ENCODE measurements at regions not wholly inside any gene's neighbourhood (a gene's known extent, or its start where the extent isn't known, plus 50 kb on each side); places are given as distances from the start of the nearest gene placed in this dataset.

DNA sequence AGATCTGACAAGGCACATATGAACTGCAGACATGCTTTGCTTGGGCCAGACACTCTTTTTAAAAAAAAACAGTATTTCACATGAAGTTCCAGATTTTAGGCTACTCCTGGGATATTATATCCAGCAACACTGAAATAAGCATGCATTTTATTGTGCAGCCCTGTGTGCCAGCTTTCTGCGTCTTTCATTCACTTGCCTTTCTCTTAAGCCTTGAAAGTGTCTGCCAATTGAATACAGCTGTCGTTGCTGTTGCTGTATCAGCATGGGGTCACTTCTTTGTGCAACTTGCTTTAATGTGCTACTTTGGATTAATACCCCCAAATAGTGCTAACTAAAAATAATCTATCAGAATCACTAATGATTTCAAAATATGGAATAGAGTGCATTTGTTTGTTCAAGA, 657.8 kb downstream of the SLITRK6 start:
- Histone ChIP-seq H3K4me1 (no peaks in the 10 kb centered on the region), H3K4me3 (ENCODE audit: low read depth, low read length) (no peak overlapping the region), H3K9me3 (no peaks in the 10 kb centered on the region), H3K27me3 (replicated peaks; ENCODE audit: control insufficient read depth, insufficient read depth, low read length) (no peaks in the 10 kb centered on the region), H3K36me3 (ENCODE audit: control insufficient read depth, insufficient read depth, low read length) (no peaks in the 10 kb centered on the region)
- intact Hi-C loops (cut with micrococcal nuclease; ENCODE audit: unreplicated experiment): no loop called here
- Mint-ChIP-seq H3K36me3 (ENCODE audit: insufficient read depth, unreplicated experiment) (no peaks in the 10 kb centered on the region), H3K9me3 (ENCODE audit: unreplicated experiment) (no peaks in the 10 kb centered on the region), H3K4me1 (ENCODE audit: low read depth, unreplicated experiment) (peaks cover 14% of the 10 kb centered on the region), H3K27ac (ENCODE audit: unreplicated experiment) (no peak overlapping the region), H3K4me3 (ENCODE audit: unreplicated experiment) (no peak overlapping the region), H3K27me3 (ENCODE audit: insufficient read depth, unreplicated experiment) (no peaks in the 10 kb centered on the region)
- TF ChIP-seq, protein P1, sequence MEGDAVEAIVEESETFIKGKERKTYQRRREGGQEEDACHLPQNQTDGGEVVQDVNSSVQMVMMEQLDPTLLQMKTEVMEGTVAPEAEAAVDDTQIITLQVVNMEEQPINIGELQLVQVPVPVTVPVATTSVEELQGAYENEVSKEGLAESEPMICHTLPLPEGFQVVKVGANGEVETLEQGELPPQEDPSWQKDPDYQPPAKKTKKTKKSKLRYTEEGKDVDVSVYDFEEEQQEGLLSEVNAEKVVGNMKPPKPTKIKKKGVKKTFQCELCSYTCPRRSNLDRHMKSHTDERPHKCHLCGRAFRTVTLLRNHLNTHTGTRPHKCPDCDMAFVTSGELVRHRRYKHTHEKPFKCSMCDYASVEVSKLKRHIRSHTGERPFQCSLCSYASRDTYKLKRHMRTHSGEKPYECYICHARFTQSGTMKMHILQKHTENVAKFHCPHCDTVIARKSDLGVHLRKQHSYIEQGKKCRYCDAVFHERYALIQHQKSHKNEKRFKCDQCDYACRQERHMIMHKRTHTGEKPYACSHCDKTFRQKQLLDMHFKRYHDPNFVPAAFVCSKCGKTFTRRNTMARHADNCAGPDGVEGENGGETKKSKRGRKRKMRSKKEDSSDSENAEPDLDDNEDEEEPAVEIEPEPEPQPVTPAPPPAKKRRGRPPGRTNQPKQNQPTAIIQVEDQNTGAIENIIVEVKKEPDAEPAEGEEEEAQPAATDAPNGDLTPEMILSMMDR (IDR thresholded peaks at IDR 0.05; ENCODE audit: insufficient read depth in 1 of 2, low read depth in 1 of 2, low read length in 1 of 2, severe bottlenecking in 1 of 2, unreplicated experiment in 1 of 2): no peak
- CTCF ChIA-PET: no interaction called here
- DNase-seq: no peak
- POLR2A ChIA-PET: no interaction called here
- BruUV-seq (replicated peaks): no TSS peak

DNA sequence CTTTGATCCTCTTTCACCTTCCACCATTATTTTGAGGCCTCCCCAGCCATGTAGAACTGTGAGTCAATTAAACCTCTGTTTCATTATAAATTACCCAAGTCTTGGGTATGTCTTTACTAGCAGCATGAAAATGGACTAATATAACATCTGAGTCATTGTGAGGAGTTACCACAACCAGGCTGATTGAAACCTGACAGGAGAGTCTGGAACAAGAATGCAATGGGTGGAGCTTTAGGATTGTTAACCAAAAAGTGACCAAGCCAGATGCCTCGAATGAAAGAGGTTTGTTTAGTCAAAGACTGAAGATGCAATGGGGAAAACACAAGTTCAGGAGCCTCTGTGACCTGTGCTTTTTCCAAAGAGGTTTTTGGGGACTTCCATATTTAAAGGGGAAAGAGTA, 659.0 kb downstream of the SLITRK6 start:
- BruUV-seq (replicated peaks): no TSS peak
- no peaks in the 10 kb centered on the region for H3K36me3 Mint-ChIP-seq (ENCODE audit: insufficient read depth, unreplicated experiment)
- no peak overlapping the region for H3K4me3 Mint-ChIP-seq (ENCODE audit: unreplicated experiment)
- no peak overlapping the region for H3K4me3 ChIP-seq (ENCODE audit: low read depth, low read length)
- H3K4me1 ChIP-seq: no peaks in the 10 kb centered on the region
- intact Hi-C loops (cut with micrococcal nuclease; ENCODE audit: unreplicated experiment): no loop called here
- no peaks in the 10 kb centered on the region for H3K27me3 ChIP-seq (replicated peaks; ENCODE audit: control insufficient read depth, insufficient read depth, low read length)
- H3K4me1 Mint-ChIP-seq (ENCODE audit: low read depth, unreplicated experiment): peaks cover 14% of the 10 kb centered on the region
- ChIA-PET CTCF (interaction anchor here (0.6 kb wide), 1 partner anchor 125 kb away, joined by 3 read pairs; no protein-coding TSS in a partner anchor), POLR2A (no interaction called here)
- TF ChIP-seq, protein P1 (IDR thresholded peaks at IDR 0.05; ENCODE audit: insufficient read depth in 1 of 2, low read depth in 1 of 2, low read length in 1 of 2, severe bottlenecking in 1 of 2, unreplicated experiment in 1 of 2): no peak
- 0 out of 2 replicates have a peak, but pooled peaks cover 3% of the 10 kb centered on the region for H3K9me3 ChIP-seq
- H3K27ac Mint-ChIP-seq (ENCODE audit: unreplicated experiment): no peak overlapping the region
- no peaks in the 10 kb centered on the region for H3K36me3 ChIP-seq (ENCODE audit: control insufficient read depth, insufficient read depth, low read length)
- no peaks in the 10 kb centered on the region for H3K9me3 Mint-ChIP-seq (ENCODE audit: unreplicated experiment)
- DNase-seq: no peak
- no peaks in the 10 kb centered on the region for H3K27me3 Mint-ChIP-seq (ENCODE audit: insufficient read depth, unreplicated experiment)

DNA sequence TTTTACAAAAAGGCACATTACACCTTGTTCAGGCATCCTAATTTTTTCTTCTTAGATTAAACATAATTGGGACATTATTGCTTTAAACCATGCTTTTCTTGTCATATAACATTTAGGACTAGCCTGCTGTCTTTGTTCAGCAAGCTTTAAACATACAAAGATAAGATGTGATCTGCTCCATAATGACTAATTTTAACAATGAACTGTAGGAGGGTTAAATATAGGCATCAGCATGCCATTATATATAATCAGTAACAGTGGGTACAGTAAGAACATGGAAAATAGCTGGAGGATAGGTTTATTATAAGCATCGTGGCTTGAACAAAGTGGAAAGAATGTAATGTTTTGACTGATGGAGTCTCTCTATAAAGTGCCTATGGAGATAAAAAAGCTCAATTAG, 661.7 kb downstream of the SLITRK6 start:
- CTCF ChIA-PET: no interaction called here
- no peaks in the 10 kb centered on the region for H3K36me3 Mint-ChIP-seq (ENCODE audit: insufficient read depth, unreplicated experiment)
- no TSS peak for BruUV-seq (replicated peaks)
- no peak overlapping the region for H3K27ac Mint-ChIP-seq (ENCODE audit: unreplicated experiment)
- TF ChIP-seq, protein P1 (IDR thresholded peaks at IDR 0.05; ENCODE audit: insufficient read depth in 1 of 2, low read depth in 1 of 2, low read length in 1 of 2, severe bottlenecking in 1 of 2, unreplicated experiment in 1 of 2): no peak
- Histone ChIP-seq H3K36me3 (ENCODE audit: control insufficient read depth, insufficient read depth, low read length) (no peaks in the 10 kb centered on the region), H3K9me3 (0 out of 2 replicates have a peak, but pooled peaks cover 3% of the 10 kb centered on the region), H3K27me3 (replicated peaks; ENCODE audit: control insufficient read depth, insufficient read depth, low read length) (no peaks in the 10 kb centered on the region), H3K4me1 (no peaks in the 10 kb centered on the region), H3K4me3 (ENCODE audit: low read depth, low read length) (no peak overlapping the region)
- no peak overlapping the region for H3K4me3 Mint-ChIP-seq (ENCODE audit: unreplicated experiment)
- intact Hi-C loops (cut with micrococcal nuclease; ENCODE audit: unreplicated experiment): no loop called here
- no peaks in the 10 kb centered on the region for H3K27me3 Mint-ChIP-seq (ENCODE audit: insufficient read depth, unreplicated experiment)
- POLR2A ChIA-PET: no interaction called here
- no peak for DNase-seq
- H3K9me3 Mint-ChIP-seq (ENCODE audit: unreplicated experiment): no peaks in the 10 kb centered on the region
- peaks cover 14% of the 10 kb centered on the region for H3K4me1 Mint-ChIP-seq (ENCODE audit: low read depth, unreplicated experiment)

Data from Caco-2 (cell line).